ENCODE measurements at regions not wholly inside any gene's neighbourhood (a gene's known extent, or its start where the extent isn't known, plus 50 kb on each side); places are given as distances from the start of the nearest gene placed in this dataset.
"Not testable (repeated sequence)": the region's sequence is repeated elsewhere in the genome, so short reads cannot be mapped to it uniquely, and the experiment has no call there.

DNA sequence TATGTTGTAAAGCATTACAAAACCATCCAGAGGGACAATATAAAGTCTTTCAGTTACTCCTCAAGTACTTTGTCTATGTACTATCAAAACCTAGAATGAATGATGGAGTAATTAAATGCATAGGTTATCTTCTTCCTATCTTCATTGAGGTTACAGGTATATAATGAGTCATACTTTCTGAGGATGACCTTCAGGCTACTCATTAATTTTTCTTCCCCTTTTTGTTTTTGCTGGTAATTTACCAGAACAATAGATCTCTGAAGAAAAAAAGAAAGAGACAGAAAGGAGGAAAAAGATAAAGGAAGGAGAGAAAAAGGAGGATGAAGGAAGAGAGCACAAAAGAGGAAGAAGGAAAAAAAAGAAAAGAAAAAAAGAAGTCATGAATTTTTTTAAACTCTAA, 398.4 kb downstream of the TBC1D32 start:
- dilution Hi-C loops (cut with MboI; ENCODE audit: extremely low pct_ligation_motif_present, low sequenced_read_pairs) = no loop called here
- no peak for FAIRE-seq

DNA sequence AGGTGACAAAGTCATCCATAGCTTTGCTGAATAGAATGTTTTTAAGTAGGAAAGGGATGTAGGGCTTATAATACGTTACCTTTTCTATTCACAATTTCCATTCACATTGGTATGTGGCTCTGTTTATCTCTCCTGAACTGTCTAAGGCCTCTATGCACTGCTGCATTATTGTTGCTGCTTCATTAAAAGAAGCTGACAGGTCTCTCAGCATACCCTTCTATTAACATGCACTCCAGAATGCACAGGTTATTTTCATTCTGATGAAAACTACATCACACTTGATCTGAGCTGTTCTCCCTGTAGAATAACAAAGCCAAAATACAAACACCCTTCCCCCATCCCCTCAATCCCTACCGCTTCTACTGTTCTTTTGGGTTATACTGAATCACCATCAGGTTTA, 399.3 kb downstream of the TBC1D32 start:
- no peaks in the 10 kb centered on the region for H3K36me3 ChIP-seq (ENCODE audit: control insufficient read depth in 2 of 2, extremely low read depth in 1 of 2, insufficient read depth in 2 of 2, low read length in 2 of 2)
- no peaks in the 10 kb centered on the region for H3K9me3 ChIP-seq (ENCODE audit: control insufficient read depth, low read depth, low read length)
- H3K4me2 ChIP-seq (ENCODE audit: control insufficient read depth, extremely low read depth, insufficient read depth, low read depth, low read length) = no peak overlapping the region
- dilution Hi-C loops (cut with MboI; ENCODE audit: extremely low pct_ligation_motif_present, low sequenced_read_pairs) = no loop called here
- FAIRE-seq = no peak
- H3K9ac ChIP-seq (ENCODE audit: control insufficient read depth, extremely low read depth, insufficient read depth, low read length) = no peak overlapping the region
- H3K27me3 ChIP-seq (ENCODE audit: control insufficient read depth, extremely low read depth, insufficient read depth, low read length) = no peaks in the 10 kb centered on the region
- TF ChIP-seq, protein P1, sequence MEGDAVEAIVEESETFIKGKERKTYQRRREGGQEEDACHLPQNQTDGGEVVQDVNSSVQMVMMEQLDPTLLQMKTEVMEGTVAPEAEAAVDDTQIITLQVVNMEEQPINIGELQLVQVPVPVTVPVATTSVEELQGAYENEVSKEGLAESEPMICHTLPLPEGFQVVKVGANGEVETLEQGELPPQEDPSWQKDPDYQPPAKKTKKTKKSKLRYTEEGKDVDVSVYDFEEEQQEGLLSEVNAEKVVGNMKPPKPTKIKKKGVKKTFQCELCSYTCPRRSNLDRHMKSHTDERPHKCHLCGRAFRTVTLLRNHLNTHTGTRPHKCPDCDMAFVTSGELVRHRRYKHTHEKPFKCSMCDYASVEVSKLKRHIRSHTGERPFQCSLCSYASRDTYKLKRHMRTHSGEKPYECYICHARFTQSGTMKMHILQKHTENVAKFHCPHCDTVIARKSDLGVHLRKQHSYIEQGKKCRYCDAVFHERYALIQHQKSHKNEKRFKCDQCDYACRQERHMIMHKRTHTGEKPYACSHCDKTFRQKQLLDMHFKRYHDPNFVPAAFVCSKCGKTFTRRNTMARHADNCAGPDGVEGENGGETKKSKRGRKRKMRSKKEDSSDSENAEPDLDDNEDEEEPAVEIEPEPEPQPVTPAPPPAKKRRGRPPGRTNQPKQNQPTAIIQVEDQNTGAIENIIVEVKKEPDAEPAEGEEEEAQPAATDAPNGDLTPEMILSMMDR (optimal IDR thresholded peaks at IDR 0.05 in 1 of 3, IDR thresholded peaks at IDR 0.05 in 1 of 3, conservative IDR thresholded peaks at IDR 0.05 in 1 of 3; ENCODE audit: extremely low read depth in 1 of 3, insufficient read depth in 2 of 3, low read length in 3 of 3) = no peak
- TF ChIP-seq EZH2 (IDR thresholded peaks at IDR 0.05; ENCODE audit: low read length) = no peak
- H3K4me1 ChIP-seq (ENCODE audit: control insufficient read depth, extremely low read depth, insufficient read depth, low read length) = no peaks in the 10 kb centered on the region
- no peaks in the 10 kb centered on the region for H4K20me1 ChIP-seq (ENCODE audit: control insufficient read depth, extremely low read depth, insufficient read depth, low read length)
- no peak overlapping the region for H3K4me3 ChIP-seq (ENCODE audit: control insufficient read depth in 2 of 3, extremely low read depth in 1 of 3, insufficient read depth in 2 of 3, low read depth in 1 of 3, low read length in 3 of 3)
- H2AFZ ChIP-seq (ENCODE audit: control insufficient read depth, low read length) = no peak overlapping the region
- no peaks in the 10 kb centered on the region for H3K79me2 ChIP-seq (ENCODE audit: control insufficient read depth, insufficient read depth, low read length)
- H3K9me1 ChIP-seq (ENCODE audit: control insufficient read depth, extremely low read depth, insufficient read depth, low read length) = no peaks in the 10 kb centered on the region
- no peak overlapping the region for H3K27ac ChIP-seq (ENCODE audit: control insufficient read depth, insufficient read depth, low read length)
- DNase-seq (ENCODE audit: low read depth, low spot score) = no peak

More for the DNA sequence above, 398.4 kb downstream of the TBC1D32 start:
- no peak for DNase-seq (ENCODE audit: low read depth, low spot score)
- Histone ChIP-seq H3K27me3 (ENCODE audit: control insufficient read depth, extremely low read depth, insufficient read depth, low read length) (no peaks in the 10 kb centered on the region), H3K9me3 (ENCODE audit: control insufficient read depth, low read depth, low read length) (no peaks in the 10 kb centered on the region), H3K4me3 (ENCODE audit: control insufficient read depth in 2 of 3, extremely low read depth in 1 of 3, insufficient read depth in 2 of 3, low read depth in 1 of 3, low read length in 3 of 3) (no peak overlapping the region), H3K9me1 (ENCODE audit: control insufficient read depth, extremely low read depth, insufficient read depth, low read length) (no peaks in the 10 kb centered on the region), H4K20me1 (ENCODE audit: control insufficient read depth, extremely low read depth, insufficient read depth, low read length) (no peaks in the 10 kb centered on the region), H3K79me2 (ENCODE audit: control insufficient read depth, insufficient read depth, low read length) (no peaks in the 10 kb centered on the region), H3K4me2 (ENCODE audit: control insufficient read depth, extremely low read depth, insufficient read depth, low read depth, low read length) (no peak overlapping the region), H3K27ac (ENCODE audit: control insufficient read depth, insufficient read depth, low read length) (no peak overlapping the region), H3K36me3 (ENCODE audit: control insufficient read depth in 2 of 2, extremely low read depth in 1 of 2, insufficient read depth in 2 of 2, low read length in 2 of 2) (no peaks in the 10 kb centered on the region), H3K9ac (ENCODE audit: control insufficient read depth, extremely low read depth, insufficient read depth, low read length) (no peak overlapping the region), H2AFZ (ENCODE audit: control insufficient read depth, low read length) (no peak overlapping the region), H3K4me1 (ENCODE audit: control insufficient read depth, extremely low read depth, insufficient read depth, low read length) (no peaks in the 10 kb centered on the region)
- TF ChIP-seq, protein P1 (optimal IDR thresholded peaks at IDR 0.05 in 1 of 3, IDR thresholded peaks at IDR 0.05 in 1 of 3, conservative IDR thresholded peaks at IDR 0.05 in 1 of 3; ENCODE audit: extremely low read depth in 1 of 3, insufficient read depth in 2 of 3, low read length in 3 of 3) = no peak
- no peak for TF ChIP-seq EZH2 (IDR thresholded peaks at IDR 0.05; ENCODE audit: low read length)

DNA sequence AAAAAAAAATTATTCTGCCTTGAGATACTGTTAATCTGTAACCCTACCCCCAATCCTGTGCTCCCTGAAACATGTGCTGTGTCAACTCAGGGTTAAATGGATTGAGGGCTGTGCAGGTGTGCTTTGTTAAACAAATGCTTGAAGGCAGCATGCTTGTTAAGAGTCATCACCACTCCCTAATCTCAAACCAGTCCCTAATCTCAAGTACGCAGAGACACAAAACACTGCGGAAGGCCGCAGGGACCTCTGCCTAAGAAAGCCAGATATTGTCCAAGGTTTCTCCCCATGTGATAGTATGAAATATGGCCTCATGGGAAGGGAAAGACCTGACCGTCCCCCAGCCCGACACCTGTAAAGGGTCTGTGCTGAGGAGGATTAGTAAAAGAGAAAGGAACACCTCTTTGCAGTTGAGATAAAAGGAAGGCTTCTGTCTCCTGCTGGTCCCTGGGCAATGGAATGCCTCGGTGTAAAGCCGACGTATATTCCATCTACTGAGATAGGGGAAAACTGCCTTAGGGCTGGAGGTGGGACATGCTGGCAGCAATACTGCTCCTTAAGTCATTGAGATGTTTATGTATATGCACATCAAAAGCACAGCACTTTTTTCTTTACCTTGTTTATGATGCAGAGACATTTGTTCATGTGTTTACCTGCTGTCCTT, 402.6 kb downstream of the TBC1D32 start:
- H3K4me2 ChIP-seq (ENCODE audit: control insufficient read depth, extremely low read depth, insufficient read depth, low read depth, low read length); dilution Hi-C loops (cut with MboI; ENCODE audit: extremely low pct_ligation_motif_present, low sequenced_read_pairs); H4K20me1 ChIP-seq (ENCODE audit: control insufficient read depth, extremely low read depth, insufficient read depth, low read length); H3K4me3 ChIP-seq (ENCODE audit: control insufficient read depth in 2 of 3, extremely low read depth in 1 of 3, insufficient read depth in 2 of 3, low read depth in 1 of 3, low read length in 3 of 3); H3K79me2 ChIP-seq (ENCODE audit: control insufficient read depth, insufficient read depth, low read length); H3K27ac ChIP-seq (ENCODE audit: control insufficient read depth, insufficient read depth, low read length); H3K9me1 ChIP-seq (ENCODE audit: control insufficient read depth, extremely low read depth, insufficient read depth, low read length); FAIRE-seq; H3K4me1 ChIP-seq (ENCODE audit: control insufficient read depth, extremely low read depth, insufficient read depth, low read length); DNase-seq (ENCODE audit: low read depth, low spot score); H3K36me3 ChIP-seq (ENCODE audit: control insufficient read depth in 2 of 2, extremely low read depth in 1 of 2, insufficient read depth in 2 of 2, low read length in 2 of 2); H3K9me3 ChIP-seq (ENCODE audit: control insufficient read depth, low read depth, low read length); H3K9ac ChIP-seq (ENCODE audit: control insufficient read depth, extremely low read depth, insufficient read depth, low read length); H3K27me3 ChIP-seq (ENCODE audit: control insufficient read depth, extremely low read depth, insufficient read depth, low read length); H2AFZ ChIP-seq (ENCODE audit: control insufficient read depth, low read length): not testable (repeated sequence)

DNA sequence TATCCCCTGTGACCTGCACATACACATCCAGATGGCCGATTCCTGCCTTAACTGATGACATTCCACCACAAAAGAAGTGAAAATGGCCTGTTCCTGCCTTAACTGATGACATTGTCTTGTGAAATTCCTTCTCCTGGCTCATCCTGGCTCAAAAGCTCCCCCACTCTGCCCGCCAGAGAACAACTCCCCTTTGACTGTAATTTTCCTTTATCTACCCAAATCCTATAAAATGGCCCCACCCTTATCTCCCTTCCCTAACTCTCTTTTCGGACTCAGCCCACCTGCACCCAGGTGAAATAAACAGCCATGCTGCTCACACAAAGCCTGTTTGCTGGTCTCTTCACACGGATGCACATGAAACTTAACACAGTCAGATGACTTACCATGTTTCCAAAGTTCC, 403.8 kb downstream of the TBC1D32 start:
- H3K9me3 ChIP-seq (ENCODE audit: control insufficient read depth, low read depth, low read length); H3K4me1 ChIP-seq (ENCODE audit: control insufficient read depth, extremely low read depth, insufficient read depth, low read length); H3K27ac ChIP-seq (ENCODE audit: control insufficient read depth, insufficient read depth, low read length); H3K9me1 ChIP-seq (ENCODE audit: control insufficient read depth, extremely low read depth, insufficient read depth, low read length); H3K4me3 ChIP-seq (ENCODE audit: control insufficient read depth in 2 of 3, extremely low read depth in 1 of 3, insufficient read depth in 2 of 3, low read depth in 1 of 3, low read length in 3 of 3); H3K36me3 ChIP-seq (ENCODE audit: control insufficient read depth in 2 of 2, extremely low read depth in 1 of 2, insufficient read depth in 2 of 2, low read length in 2 of 2); dilution Hi-C loops (cut with MboI; ENCODE audit: extremely low pct_ligation_motif_present, low sequenced_read_pairs); FAIRE-seq; H2AFZ ChIP-seq (ENCODE audit: control insufficient read depth, low read length); DNase-seq (ENCODE audit: low read depth, low spot score); H3K9ac ChIP-seq (ENCODE audit: control insufficient read depth, extremely low read depth, insufficient read depth, low read length); H3K4me2 ChIP-seq (ENCODE audit: control insufficient read depth, extremely low read depth, insufficient read depth, low read depth, low read length); H3K79me2 ChIP-seq (ENCODE audit: control insufficient read depth, insufficient read depth, low read length); H3K27me3 ChIP-seq (ENCODE audit: control insufficient read depth, extremely low read depth, insufficient read depth, low read length); H4K20me1 ChIP-seq (ENCODE audit: control insufficient read depth, extremely low read depth, insufficient read depth, low read length): not testable (repeated sequence)

All from keratinocyte (primary cell).